Keratinocyte (primary cell): ENCODE measurements at regions not wholly inside any gene's neighbourhood (a gene's known extent, or its start where the extent isn't known, plus 50 kb on each side); places are given as distances from the start of the nearest gene placed in this dataset.

Experiments used
- CTCF ChIP-seq, 3 experiments: IDR thresholded peaks in 1 of 3; conservative IDR thresholded peaks in 1 of 3; optimal IDR thresholded peaks in 1 of 3; 2 replicates in 2 of 3; 3 replicates in 1 of 3; pipeline versions ENCODE3 to v1.5.1; 2011; ENCODE audit warnings: low read length in 3 of 3, mild to moderate bottlenecking in 3 of 3, moderate library complexity in 2 of 3, control low read depth in 1 of 3, inconsistent platforms in 1 of 3; ENCODE audit not compliant: insufficient read depth in 2 of 3; ENCODE audit errors: extremely low read depth in 1 of 3
- EZH2 ChIP-seq: IDR thresholded peaks from one replicate; pipeline ENCODE4 v1.6.1; 2012; ENCODE audit warnings: inconsistent platforms, mild to moderate bottlenecking, low read length, moderate library complexity

GRCh38 chr4:114311787-114312186 is 286.8 kb upstream of the UGT8 start:
- TF ChIP-seq CTCF (optimal IDR thresholded peaks at IDR 0.05 in 1 of 3, IDR thresholded peaks at IDR 0.05 in 1 of 3, conservative IDR thresholded peaks at IDR 0.05 in 1 of 3; ENCODE audit: extremely low read depth in 1 of 3, insufficient read depth in 2 of 3, low read length in 3 of 3) (no peak), EZH2 (no peak)
